Choroid plexus epithelial cell (primary cell): ENCODE measurements at regions not wholly inside any gene's neighbourhood (a gene's known extent, or its start where the extent isn't known, plus 50 kb on each side); places are given as distances from the start of the nearest gene placed in this dataset.

Experiments used
- DNase-seq: peaks from one replicate; pipeline ENCODE4 v3.0.0-alpha.2; 2010; ENCODE audit warnings: low read depth
- H3K4me3 ChIP-seq: 2 replicates; pipeline ENCODE4 v1.5.1; 2011; ENCODE audit warnings: low read depth, mild to moderate bottlenecking, control low read depth, low read length, moderate library complexity
- TF ChIP-seq, protein P1 (sequence below): conservative IDR thresholded peaks from 2 replicates; pipeline ENCODE4 v1.5.1; 2011; ENCODE audit warnings: low read depth, mild to moderate bottlenecking, control low read depth, inconsistent platforms, low read length, moderate library complexity

DNA sequence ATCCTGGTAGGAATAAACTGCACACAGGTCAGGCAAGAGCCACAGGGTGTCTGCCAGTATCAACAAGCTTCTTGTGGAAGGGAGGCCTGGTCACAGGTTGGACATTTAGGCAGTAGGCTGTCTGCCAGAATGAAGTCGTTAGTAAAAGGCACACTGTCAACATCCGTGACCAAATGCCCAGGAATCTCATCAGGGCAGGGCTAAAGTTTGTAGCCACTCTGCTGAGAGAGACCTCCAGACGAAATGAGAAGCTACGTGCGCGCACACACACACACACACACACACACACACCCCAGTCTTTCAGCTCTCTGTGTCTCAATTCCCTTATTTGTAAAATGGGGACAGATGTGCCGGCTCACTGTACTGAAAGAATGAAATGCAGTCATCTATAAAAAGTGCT is 408.7 kb upstream of the ZFP42 start:
- no peak for DNase-seq
- no peak overlapping the region for H3K4me3 ChIP-seq
- TF ChIP-seq, protein P1, sequence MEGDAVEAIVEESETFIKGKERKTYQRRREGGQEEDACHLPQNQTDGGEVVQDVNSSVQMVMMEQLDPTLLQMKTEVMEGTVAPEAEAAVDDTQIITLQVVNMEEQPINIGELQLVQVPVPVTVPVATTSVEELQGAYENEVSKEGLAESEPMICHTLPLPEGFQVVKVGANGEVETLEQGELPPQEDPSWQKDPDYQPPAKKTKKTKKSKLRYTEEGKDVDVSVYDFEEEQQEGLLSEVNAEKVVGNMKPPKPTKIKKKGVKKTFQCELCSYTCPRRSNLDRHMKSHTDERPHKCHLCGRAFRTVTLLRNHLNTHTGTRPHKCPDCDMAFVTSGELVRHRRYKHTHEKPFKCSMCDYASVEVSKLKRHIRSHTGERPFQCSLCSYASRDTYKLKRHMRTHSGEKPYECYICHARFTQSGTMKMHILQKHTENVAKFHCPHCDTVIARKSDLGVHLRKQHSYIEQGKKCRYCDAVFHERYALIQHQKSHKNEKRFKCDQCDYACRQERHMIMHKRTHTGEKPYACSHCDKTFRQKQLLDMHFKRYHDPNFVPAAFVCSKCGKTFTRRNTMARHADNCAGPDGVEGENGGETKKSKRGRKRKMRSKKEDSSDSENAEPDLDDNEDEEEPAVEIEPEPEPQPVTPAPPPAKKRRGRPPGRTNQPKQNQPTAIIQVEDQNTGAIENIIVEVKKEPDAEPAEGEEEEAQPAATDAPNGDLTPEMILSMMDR, result no peak

DNA sequence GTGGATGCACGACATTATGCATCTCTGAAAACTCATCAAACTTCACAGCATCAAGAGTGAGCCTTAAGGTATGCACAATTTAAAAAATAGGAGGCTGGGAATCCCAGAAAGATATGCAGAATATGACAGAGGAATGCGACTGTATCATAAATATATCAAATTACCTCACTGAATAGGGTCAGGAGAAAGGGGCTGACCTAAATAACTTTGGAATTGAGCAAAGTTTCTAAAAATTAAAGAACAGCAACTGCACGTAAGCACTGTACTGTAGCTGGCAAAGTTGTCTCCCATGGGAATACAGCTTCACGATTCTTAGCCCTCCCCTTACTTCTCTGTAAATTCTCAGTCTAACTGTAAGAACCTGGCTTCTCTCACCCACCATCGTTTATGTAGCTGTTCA is 397.4 kb upstream of the ZFP42 start:
- DNase-seq, result peak; percentile 60
- TF ChIP-seq, protein P1, result no peak
- no peak overlapping the region for H3K4me3 ChIP-seq

DNA sequence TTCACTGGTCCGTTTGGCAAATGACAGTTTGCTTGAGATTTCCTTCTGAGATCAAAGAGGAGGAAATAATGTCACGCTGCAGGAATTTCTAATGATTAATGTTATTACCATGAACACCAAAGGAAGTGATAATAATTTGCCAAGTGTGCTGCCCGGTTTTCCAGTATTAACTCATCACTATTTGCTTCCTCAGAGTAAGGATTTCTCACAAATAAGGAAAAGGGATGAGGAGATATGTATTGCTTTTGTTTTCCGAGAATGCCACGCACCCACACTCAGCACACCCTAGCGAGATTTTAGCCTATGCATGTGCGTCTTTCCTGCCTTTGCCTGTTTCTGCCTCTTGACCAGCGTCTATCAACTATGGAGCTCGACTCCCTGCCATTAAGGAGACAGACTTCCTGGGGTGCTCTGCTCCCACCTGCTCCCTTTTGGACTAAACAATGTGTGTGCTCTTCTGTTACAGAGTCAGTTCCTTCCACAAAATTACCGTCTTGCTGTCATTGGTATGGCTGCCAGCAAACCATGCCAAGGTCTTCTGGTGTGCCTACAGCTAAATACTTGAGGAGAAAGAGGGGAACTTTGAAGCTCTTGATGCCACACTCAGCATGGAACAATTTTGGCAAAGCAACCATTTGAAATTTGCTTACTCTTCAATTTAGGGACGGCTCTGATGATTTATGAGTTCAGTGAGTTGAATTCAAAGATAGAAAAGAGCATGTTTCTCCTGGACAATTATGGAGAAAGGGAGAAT is 393.1 kb upstream of the ZFP42 start:
- TF ChIP-seq, protein P1, result no peak
- peak; percentile 27 for DNase-seq
- no peak overlapping the region for H3K4me3 ChIP-seq

DNA sequence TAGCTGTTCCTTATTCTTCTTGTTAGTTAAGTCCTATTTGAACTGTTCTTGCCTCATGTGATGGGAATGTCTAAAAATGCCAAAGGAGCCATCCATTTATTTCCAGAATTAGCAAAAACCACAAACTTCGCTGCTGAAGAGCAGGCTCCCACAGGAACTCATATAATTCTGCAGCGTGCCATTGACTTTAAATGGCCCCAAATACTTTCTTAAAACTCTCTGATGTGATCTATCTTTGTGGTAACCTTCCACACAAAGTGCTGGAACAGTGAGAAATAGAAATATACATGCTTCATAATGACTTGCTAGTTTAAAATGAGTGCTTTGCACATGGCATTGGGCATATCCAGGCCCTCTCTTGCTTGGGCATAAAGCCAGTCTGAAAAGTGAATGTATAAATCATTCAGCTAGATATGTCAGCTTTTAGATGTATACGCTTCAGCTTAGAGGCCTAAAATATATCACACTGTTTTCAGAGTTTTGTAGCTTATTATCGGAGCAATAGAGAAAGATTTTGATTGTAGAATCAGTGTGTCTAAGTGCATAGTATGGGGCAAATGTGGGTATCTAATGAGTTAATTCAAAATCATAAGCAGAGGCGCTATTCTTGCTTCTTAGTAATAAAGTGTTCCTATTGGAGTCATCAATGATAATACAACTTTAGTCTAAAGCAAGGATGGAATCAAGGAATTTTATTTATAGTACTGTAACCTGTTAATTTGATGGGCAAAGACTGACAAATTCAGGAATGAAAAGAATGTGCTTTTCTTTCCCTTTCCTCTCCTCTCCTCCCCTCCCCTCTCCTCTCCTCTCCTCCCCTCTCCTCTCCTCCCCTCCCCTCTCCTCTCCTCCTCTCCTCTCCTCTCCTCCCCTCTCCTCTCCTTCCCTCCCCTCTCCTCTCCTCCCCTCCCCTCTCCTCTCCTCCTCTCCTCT is 392.2 kb upstream of the ZFP42 start:
- peak; percentile 48 for DNase-seq
- TF ChIP-seq, protein P1, result no peak
- H3K4me3 ChIP-seq, result no peak overlapping the region

DNA sequence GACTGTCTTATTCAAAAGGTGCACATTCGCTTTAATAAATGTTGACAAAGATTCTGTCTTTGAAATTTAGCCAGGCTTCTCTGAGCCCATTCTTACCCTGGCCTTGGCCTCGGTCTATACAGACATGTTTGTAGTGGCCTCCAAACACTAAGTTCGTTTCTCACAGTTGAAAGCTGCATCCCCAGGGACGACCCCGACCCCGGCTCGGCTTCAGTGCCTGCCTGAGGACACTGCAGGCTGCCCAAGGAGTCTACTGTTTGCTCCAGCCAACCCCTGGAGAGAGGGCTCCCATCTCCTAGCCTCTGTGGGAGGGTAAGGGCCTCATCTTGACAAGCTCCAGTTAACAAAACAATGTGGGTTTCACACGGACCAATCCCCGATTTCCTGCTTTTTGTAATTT is 390.6 kb upstream of the ZFP42 start:
- DNase-seq, result no peak
- TF ChIP-seq, protein P1, result no peak
- H3K4me3 ChIP-seq, result no peak overlapping the region

DNA sequence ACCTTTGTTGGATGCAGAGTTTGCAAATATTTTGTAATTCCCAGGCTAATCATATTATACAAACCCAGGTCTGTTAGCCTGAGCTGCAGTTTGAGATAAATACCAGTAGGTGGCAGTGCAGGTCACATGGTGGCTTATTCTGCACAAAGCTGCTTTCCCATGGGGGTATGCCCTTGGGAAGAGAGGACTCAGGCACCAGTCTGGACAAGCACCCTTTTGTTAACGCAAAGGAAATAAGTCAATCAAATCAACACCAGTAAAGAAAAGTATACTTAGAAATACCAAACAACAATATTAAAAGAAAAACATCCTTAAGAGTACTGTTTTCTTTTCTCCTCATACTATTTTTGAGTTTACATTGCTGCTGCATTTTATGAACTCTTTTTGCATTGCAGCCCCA is 389.0 kb upstream of the ZFP42 start:
- peak; percentile 70 for DNase-seq

More for the DNA sequence above, 389.0 kb upstream of the ZFP42 start:
- H3K4me3 ChIP-seq, result no peak overlapping the region
- TF ChIP-seq, protein P1, result peak; percentile 86
